ENCODE measurements at regions not wholly inside any gene's neighbourhood (a gene's known extent, or its start where the extent isn't known, plus 50 kb on each side); places are given as distances from the start of the nearest gene placed in this dataset.
"Not testable (repeated sequence)": the region's sequence is repeated elsewhere in the genome, so short reads cannot be mapped to it uniquely, and the experiment has no call there.

- FAIRE-seq (no peak), DNase-seq (ENCODE audit: insufficient read length, low spot score) (no peak)
Measured at GRCh38 chr7:13794581-13794980, 194.9 kb downstream of the ETV1 start.

GRCh38 chr7:13797545-13797944 is 191.9 kb downstream of the ETV1 start:
- DNase-seq (ENCODE audit: insufficient read length, low spot score) (no peak), FAIRE-seq (no peak)

GRCh38 chr7:13800694-13801448 is 188.6 kb downstream of the ETV1 start:
- FAIRE-seq (no peak), DNase-seq (ENCODE audit: insufficient read length, low spot score) (no peak)

- FAIRE-seq (no peak), DNase-seq (ENCODE audit: insufficient read length, low spot score) (no peak)
Measured at GRCh38 chr7:13801669-13802068, 187.8 kb downstream of the ETV1 start.

DNA sequence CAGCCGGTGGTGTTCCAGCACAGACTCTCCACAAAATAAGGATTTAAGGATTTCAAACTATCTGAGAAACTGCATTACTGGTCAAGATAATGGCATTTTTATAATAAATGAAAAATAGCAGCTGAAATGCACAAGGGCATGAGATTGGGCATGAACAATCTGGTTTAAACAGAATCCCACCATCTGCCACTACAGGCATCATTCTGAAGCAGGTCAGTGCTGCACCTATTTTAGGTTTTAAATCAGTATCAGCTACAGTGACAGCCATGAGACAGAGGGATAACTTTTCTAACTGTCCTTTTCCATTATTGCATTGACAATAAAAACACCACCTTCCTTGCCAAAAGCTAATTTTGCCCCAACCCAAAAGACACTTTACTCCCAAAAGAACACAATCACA is 186.8 kb downstream of the ETV1 start:
- FAIRE-seq = no peak
- no peak for DNase-seq (ENCODE audit: insufficient read length, low spot score)

GRCh38 chr7:13803134-13803533 is 186.3 kb downstream of the ETV1 start:
- DNase-seq (ENCODE audit: insufficient read length, low spot score) (no peak), FAIRE-seq (no peak)

DNA sequence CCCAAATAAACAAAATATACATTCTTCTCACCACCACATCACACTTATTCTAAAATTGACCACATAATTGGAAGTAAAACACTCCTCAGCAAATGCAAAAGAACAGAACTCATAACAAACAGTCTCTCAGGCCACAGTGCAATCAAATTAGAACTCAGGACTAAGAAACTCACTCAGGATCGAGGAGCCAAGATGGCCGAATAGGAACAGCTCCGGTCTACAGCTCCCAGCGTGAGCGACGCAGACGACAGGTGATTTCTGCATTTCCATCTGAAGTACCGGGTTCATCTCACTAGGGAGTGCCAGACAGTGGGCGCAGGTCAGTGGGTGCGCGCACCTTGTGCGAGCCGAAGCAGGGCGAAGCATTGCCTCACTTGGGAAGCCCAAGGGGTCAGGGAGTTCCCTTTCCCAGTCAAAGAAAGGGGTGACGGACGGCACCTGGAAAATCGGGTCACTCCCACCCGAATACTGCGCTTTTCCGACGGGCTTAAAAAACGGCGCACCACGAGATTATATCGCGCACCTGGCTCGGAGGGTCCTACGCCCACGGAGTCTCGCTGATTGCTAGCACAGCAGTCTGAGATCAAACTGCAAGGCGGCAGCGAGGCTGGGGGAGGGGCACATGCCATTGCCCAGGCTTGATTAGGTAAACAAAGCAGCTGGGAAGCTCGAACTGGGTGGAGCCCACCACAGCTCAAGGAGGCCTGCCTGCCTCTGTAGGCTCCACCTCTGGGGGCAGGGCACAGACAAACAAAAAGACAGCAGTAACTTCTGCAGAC is 183.2 kb downstream of the ETV1 start:
- not testable (repeated sequence) for DNase-seq (ENCODE audit: insufficient read length, low spot score); FAIRE-seq

DNA sequence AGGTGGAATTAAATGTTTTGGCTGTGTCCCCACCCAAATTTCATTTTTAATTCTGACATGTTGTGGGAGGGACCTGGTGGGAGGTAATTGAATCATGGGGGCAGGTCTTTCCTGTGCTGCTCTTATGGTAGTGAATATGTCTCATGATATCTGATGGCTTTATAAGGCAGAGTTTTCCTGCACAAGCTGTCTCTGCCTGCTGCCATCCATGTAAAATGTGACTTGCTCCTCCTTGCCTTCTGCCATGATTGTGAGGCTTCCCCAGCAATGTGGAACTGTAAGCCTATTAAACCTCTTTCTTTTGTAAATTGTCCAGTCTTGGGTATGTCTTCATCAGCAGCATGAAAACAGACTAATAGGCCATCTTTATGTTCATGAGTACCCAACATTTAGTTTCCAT is 172.2 kb downstream of the ETV1 start:
- FAIRE-seq; DNase-seq (ENCODE audit: insufficient read length, low spot score): not testable (repeated sequence)

- DNase-seq (ENCODE audit: insufficient read length, low spot score) = no peak
- no peak for FAIRE-seq
Measured at GRCh38 chr7:13821152-13821787, 168.2 kb downstream of the ETV1 start.

DNA sequence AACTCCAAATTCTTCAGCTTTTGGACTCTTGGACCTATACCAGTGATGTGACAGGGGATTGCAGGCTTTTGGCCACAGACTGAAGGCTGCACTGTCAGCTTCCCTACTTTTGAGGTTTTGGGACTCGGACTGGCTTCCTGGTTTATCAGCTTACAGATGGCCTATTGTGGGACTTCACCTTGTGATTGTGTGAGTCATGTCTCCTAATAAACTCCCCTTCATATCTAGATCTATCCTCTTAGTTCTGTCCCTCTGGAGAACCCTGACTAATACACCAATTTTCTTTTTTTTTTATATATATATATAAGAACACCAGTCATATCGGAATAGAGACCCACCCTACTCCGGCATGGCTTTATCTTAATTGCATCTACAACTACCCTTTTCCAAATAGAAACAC is 166.8 kb downstream of the ETV1 start:
- FAIRE-seq = no peak
- DNase-seq (ENCODE audit: insufficient read length, low spot score) = no peak

DNA sequence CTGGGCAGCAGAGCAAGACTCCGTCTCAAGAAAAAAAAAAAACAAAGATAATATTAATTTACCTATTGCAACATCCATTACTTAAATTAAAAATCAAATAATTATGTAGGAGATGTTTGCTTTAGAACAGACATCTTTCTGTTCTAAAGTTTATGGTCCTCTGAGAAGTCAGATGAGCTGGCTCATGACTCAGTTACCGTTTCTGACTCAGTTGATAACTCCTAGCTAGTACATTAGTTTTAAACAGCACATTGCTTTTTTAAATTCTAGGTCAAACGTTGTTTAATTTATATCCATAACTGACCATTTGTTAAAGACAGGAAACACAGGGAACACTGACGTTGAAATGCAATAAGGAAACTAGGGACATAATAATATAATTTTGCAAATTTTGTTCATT is 162.7 kb downstream of the ETV1 start:
- DNase-seq (ENCODE audit: insufficient read length, low spot score) (no peak), FAIRE-seq (no peak)

DNA sequence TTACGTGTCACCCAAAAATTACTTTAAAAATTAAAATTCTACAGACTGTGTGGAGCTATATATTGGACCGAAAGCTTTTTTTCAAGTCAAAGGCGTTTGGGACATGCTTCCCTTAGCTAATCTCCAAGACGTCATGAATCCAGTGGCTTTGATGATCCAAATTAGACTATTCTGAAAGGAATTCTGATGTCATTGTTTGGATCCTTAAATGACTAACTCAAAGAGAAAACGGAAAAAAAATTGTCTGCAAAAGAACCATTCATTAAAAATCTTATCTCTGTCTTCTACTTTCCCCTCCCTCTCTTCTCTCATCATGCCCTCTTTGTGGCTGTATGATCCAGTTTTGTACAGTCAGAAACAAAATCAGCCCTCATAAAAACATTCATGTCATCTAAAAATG is 161.8 kb downstream of the ETV1 start:
- DNase-seq (ENCODE audit: insufficient read length, low spot score) = no peak
- no peak for FAIRE-seq

- DNase-seq (ENCODE audit: insufficient read length, low spot score) (no peak), FAIRE-seq (no peak)
Measured at GRCh38 chr7:13829231-13829630, 160.2 kb downstream of the ETV1 start.

- FAIRE-seq (no peak), DNase-seq (ENCODE audit: insufficient read length, low spot score) (no peak)
Measured at GRCh38 chr7:13829914-13830900, 159.3 kb downstream of the ETV1 start.

- FAIRE-seq (no peak), DNase-seq (ENCODE audit: insufficient read length, low spot score) (no peak)
Measured at GRCh38 chr7:13832346-13832745, 157.1 kb downstream of the ETV1 start.

DNA sequence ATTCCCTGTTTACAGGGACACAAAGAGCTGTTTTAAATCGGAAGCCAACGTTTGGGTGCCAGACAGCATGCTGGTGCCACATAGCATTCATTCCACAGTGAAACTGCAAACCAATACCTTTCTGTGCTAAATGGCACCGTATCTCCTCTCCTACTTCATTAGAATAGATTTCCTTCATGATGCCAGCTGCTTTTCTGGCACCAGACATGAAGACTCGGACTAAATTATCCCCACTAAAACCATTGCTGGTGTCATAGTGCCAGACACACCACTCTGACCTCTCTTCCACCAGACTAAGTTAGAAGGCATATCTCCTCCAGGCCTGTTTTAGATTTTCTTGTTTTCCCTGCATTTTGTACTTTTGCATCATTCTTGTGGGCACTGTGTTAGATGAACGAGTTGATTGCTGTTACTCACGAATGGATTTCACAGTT is 155.1 kb downstream of the ETV1 start:
- no peak for DNase-seq (ENCODE audit: insufficient read length, low spot score)
- no peak for FAIRE-seq

GRCh38 chr7:13835442-13835841 is 154.0 kb downstream of the ETV1 start:
- no peak for FAIRE-seq
- DNase-seq (ENCODE audit: insufficient read length, low spot score) = no peak

DNA sequence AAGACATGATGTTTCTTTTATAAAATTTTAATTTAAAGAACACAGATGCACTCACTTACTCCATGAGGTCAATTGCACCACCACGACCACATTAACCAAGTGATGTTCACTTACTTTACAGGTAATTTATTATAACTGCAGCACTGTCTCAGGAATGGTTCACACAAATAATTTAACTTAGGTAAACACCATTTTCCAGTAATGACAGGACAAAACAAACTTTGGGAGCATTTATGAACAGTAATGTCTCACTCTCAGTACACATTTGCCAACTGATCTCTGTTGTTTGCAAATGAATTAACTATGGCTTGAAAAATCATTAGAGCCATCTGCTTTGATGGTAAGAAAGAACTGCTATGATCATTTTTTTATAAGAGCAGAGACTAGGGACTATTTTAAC is 150.4 kb downstream of the ETV1 start:
- no peak for FAIRE-seq
- DNase-seq (ENCODE audit: insufficient read length, low spot score) = no peak
